Activated gamma-delta T cell (primary cell): ENCODE measurements at regions not wholly inside any gene's neighbourhood (a gene's known extent, or its start where the extent isn't known, plus 50 kb on each side); places are given as distances from the start of the nearest gene placed in this dataset.
"Not testable (repeated sequence)": the region's sequence is repeated elsewhere in the genome, so short reads cannot be mapped to it uniquely, and the experiment has no call there.

ENCODE experiments used
- DNase-seq: peaks from one replicate; lab custom pipeline; 2025; lab: John Stamatoyannopoulos, UW

- DNase-seq, result no peak
Observed at GRCh38 chr3:166527325-166527724, 690.1 kb upstream of the BCHE start.

GRCh38 chr3:166526881-166527280 is 689.7 kb upstream of the BCHE start:
- DNase-seq, result no peak

DNA sequence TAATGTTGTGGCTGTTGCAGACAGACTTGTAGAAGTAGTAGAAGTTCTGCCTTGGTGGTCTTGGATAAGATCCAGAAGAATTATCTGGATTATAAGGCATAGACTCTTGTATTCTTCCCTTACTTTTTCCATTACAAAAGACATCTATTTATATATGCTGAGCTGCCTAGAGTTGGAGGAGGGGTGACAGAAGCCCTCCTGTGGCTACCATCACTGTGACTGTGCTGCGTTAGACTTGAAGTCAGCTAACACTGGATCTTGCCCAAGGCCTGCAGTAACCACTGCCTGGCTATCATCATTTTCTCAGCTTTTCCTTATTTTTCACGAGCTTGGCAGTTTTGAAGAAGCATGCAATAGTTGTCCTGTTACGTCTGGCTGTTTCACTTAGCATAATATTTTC is 684.8 kb upstream of the BCHE start:
- no peak for DNase-seq

DNA sequence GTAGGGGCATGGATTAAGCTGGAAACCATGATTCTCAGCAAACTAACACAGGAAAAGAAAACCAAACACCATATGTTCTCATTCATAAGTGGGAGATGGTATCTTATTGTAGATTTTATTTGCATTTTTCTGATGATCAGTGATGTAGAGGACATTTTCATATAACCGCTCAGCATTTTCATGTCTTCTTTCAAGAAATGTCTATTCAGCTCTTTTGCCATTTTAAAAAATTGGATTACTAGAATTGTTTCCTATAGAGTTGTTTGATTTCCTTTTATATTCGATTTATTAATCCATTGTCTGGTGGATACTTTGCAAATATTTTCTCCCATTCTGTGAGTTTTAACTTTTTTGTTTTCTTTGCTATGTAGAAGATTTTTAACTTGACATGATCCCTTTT is 682.2 kb upstream of the BCHE start:
- no peak for DNase-seq

GRCh38 chr3:166518040-166518439 is 680.8 kb upstream of the BCHE start:
- DNase-seq, result no peak

DNA sequence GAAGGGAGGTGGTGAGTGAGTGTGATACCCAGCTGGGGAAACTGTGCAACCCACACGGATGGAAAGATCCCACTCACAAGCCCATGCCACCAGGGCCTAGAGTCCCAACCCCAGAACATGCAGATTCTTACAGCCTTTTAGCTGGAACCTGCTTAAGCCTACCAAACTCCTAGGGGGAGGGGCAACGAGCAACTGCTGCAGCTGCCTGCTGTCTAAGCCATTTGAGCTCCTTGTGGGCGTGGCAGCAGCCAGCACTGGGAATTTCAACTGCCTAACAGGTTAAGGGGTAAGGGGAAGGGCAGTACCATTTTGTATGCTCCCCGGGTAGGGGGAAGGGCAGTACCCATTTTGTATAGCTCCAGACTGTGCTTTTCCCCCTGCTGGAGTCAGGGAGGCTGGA is 673.2 kb upstream of the BCHE start:
- peak; percentile 3 for DNase-seq

DNA sequence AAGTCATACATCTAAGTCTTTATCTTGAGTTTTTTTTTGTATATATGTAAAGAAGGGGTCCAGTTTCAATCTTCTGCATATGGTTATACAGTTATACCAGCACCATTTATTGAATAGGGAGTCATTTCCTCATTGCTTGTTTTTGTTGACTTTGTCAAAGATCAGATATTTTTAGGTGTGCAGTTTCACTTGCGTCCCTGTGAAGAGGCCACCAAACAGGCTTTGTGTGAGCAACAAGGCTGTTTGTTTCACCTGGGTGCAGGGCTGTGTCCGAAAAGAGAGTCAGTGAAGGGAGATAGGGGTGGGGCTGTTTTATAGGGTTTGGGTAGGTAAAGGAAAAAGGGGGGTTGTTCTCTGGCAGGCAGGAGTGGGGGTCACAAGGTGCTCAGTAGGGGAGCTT is 663.2 kb upstream of the BCHE start:
- DNase-seq, result not testable (repeated sequence)

DNA sequence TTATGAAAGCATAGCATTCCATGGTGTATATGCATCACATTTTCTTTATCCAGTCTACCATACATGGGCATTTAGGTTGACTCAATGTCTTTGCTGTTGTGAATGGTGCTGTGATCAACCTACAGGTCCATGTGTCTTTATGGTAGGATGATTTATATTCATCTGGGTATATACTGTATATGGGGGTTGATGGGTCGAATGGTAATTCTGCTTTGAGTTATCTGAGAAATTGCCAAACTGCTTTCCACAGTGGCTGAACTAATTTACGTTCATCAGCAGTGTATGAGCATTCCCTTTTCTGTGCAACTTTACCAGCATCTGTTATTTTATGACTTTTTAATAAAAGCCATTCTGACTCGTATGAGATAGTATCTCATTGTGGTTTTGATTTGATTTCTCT is 662.4 kb upstream of the BCHE start:
- no peak for DNase-seq

GRCh38 chr3:166498446-166498845 is 661.2 kb upstream of the BCHE start:
- DNase-seq, result no peak

- DNase-seq, result no peak
Observed at GRCh38 chr3:166489826-166490225, 652.6 kb upstream of the BCHE start.

- DNase-seq, result no peak
Observed at GRCh38 chr3:166488977-166489672, 651.9 kb upstream of the BCHE start.

GRCh38 chr3:166484470-166484869 is 647.2 kb upstream of the BCHE start:
- DNase-seq, result no peak

GRCh38 chr3:166481340-166481739 is 644.1 kb upstream of the BCHE start:
- DNase-seq, result no peak

- DNase-seq, result no peak
Observed at GRCh38 chr3:166478356-166478755, 641.1 kb upstream of the BCHE start.

GRCh38 chr3:166473501-166473900 is 636.3 kb upstream of the BCHE start:
- no peak for DNase-seq

GRCh38 chr3:166472015-166472414 is 634.8 kb upstream of the BCHE start:
- DNase-seq, result no peak

DNA sequence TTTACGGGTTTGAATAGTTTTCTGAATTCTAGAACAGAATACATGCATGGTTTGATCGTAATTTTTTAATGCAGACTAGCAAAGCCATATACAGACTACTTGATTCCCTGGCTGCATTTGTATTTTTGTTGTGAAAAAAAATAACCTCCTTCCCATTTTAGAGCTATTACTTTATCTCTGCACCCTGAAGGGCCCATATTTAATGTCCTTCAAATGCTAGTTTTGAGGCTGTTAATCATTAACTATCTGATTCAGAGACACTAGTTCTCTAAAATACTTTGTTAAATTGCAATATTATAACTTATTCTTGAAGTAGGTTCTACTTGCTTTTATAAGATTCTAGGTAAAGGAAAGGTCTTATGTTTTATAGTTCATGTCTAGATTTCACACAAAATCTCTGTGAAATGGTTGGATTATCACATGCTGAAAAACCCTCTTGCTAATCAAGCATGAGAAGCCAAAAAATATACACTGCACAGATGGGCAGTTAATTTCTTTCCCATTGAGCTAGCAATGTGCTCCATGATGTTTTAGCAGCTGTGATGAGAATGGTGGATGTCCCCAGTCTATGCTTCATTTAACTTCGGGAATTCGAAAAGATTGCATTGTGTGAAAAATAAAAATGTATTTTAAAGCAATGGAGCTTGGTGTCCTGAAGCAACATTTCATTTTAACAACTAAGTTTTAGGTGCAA is 634.0 kb upstream of the BCHE start:
- no peak for DNase-seq

GRCh38 chr3:166462891-166463470 is 625.8 kb upstream of the BCHE start:
- DNase-seq, result no peak

- no peak for DNase-seq
Observed at GRCh38 chr3:166461626-166462025, 624.4 kb upstream of the BCHE start.

- DNase-seq, result no peak
Observed at GRCh38 chr3:166457382-166457781, 620.2 kb upstream of the BCHE start.

DNA sequence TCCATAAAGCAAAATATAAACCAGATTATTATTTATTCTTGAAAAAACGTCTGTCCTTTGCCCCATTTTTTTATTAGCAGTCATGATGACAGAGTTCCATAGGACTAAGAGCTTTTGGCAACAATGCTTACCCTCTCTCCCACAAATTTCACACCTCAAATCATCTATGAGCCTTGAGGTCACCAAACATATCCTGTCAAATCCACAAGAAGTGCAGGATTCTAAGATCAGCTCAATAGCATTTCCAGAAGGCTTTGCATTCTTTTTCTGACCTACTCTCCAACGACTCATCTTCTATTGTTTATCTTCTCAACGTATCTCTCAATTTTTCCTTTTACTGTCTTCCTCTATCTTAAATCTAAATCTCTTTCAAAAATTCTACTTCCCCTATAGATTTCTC is 619.1 kb upstream of the BCHE start:
- DNase-seq, result no peak

- DNase-seq, result no peak
Observed at GRCh38 chr3:166455744-166456143, 618.5 kb upstream of the BCHE start.

GRCh38 chr3:166453478-166453877 is 616.3 kb upstream of the BCHE start:
- DNase-seq, result no peak
